HEK293 (cell line): ENCODE measurements at regions not wholly inside any gene's neighbourhood (a gene's known extent, or its start where the extent isn't known, plus 50 kb on each side); places are given as distances from the start of the nearest gene placed in this dataset.

Experiments
- CTCF ChIA-PET: fragments of 350-600 bp; formaldehyde crosslinking; extraction: SDS; loops from one replicate; lab custom pipeline; 2021; ENCODE audit warnings: antibody characterized with exemption; lab: Yijun Ruan, JAX
- POLR2A ChIA-PET: fragments of 300-600 bp; formaldehyde crosslinking; extraction: SDS; loops from one replicate; lab custom pipeline; 2020; ENCODE audit warnings: antibody characterized with exemption, inconsistent platforms; lab: Yijun Ruan, JAX
- H3K27ac ChIP-seq: fragments of 200-500 bp; sonication (Bioruptor generic); 2 replicates; pipeline ENCODE4 v1.5.1; 2014; ENCODE audit warnings: low read depth, low read length, control low read depth, inconsistent platforms; ENCODE audit errors: extremely low read depth
- H3K36me3 ChIP-seq, 2 experiments: fragments of 200-500 bp in 1 of 2; sonication (Bioruptor generic) in 1 of 2; 1 replicate in 1 of 2; 2 replicates in 1 of 2; pipeline ENCODE4 v1.5.1; 2014 to 2017; ENCODE audit warnings: inconsistent platforms in 2 of 2, low read length in 2 of 2; ENCODE audit not compliant: control insufficient read depth in 2 of 2, insufficient read depth in 1 of 2
- H3K4me1 ChIP-seq: fragments of 200-500 bp; sonication (Bioruptor generic); 2 replicates; pipeline ENCODE4 v1.5.1; 2014; ENCODE audit warnings: mild to moderate bottlenecking, low read length, inconsistent platforms; ENCODE audit not compliant: control insufficient read depth, insufficient read depth
- H3K4me3 ChIP-seq: 2 replicates; pipeline ENCODE4 v1.5.1; 2011; ENCODE audit warnings: low read depth, mild to moderate bottlenecking, control low read depth, low read length, moderate library complexity
- H3K9me3 ChIP-seq: fragments of 200-500 bp; sonication (Bioruptor generic); 2 replicates; pipeline ENCODE4 v1.5.1; 2014; ENCODE audit warnings: low read depth, low read length, inconsistent platforms; ENCODE audit not compliant: control insufficient read depth, insufficient read depth
- AEBP2 ChIP-seq: fragments of 450-650 bp; formaldehyde crosslinking; IDR thresholded peaks from 2 replicates; pipeline ENCODE4 v1.5.1; 2016; ENCODE audit warnings: missing biosample characterization, missing genetic modification characterization, borderline replicate concordance
- PRDM1 ChIP-seq: fragments of 450-650 bp; formaldehyde crosslinking; IDR thresholded peaks from 2 replicates; pipeline ENCODE4; 2016; ENCODE audit warnings: missing biosample characterization, missing genetic modification characterization
- PRDM4 ChIP-seq: fragments of 450-650 bp; formaldehyde crosslinking; IDR thresholded peaks from 2 replicates; pipeline ENCODE4 v1.5.1; 2017; ENCODE audit warnings: missing biosample characterization, missing genetic modification characterization
- PRDM6 ChIP-seq: fragments of 450-650 bp; formaldehyde crosslinking; IDR thresholded peaks from 2 replicates; pipeline ENCODE4 v1.5.1; 2017; ENCODE audit warnings: missing biosample characterization, missing genetic modification characterization
- TCF7L2 ChIP-seq: IDR thresholded peaks from 2 replicates; pipeline ENCODE4 v1.6.1; 2011; ENCODE audit warnings: low read depth, mild to moderate bottlenecking, inconsistent platforms, low read length, moderate library complexity, borderline replicate concordance
- ZFP69B ChIP-seq: fragments of 450-650 bp; formaldehyde crosslinking; IDR thresholded peaks from 2 replicates; pipeline ENCODE4 v1.5.1; 2016; ENCODE audit warnings: missing biosample characterization, missing genetic modification characterization
- ZNF140 ChIP-seq: fragments of 450-650 bp; formaldehyde crosslinking; IDR thresholded peaks from 2 replicates; pipeline ENCODE4 v1.5.1; 2016; ENCODE audit warnings: missing biosample characterization, missing genetic modification characterization
- ZNF18 ChIP-seq: fragments of 450-650 bp; formaldehyde crosslinking; IDR thresholded peaks from 2 replicates; pipeline ENCODE4 v1.5.1; 2016; ENCODE audit warnings: missing biosample characterization, missing genetic modification characterization
- ZNF23 ChIP-seq: fragments of 450-650 bp; formaldehyde crosslinking; IDR thresholded peaks from 2 replicates; pipeline ENCODE4 v1.5.1; 2016; ENCODE audit warnings: missing biosample characterization, missing genetic modification characterization, borderline replicate concordance
- ZNF266 ChIP-seq: fragments of 450-650 bp; formaldehyde crosslinking; IDR thresholded peaks from 2 replicates; pipeline ENCODE4 v1.5.1; 2016; ENCODE audit warnings: missing biosample characterization, missing genetic modification characterization, low read depth
- ZNF37A ChIP-seq: fragments of 450-650 bp; IDR thresholded peaks from 2 replicates; pipeline ENCODE4 v1.5.1; 2018; ENCODE audit warnings: missing biosample characterization, missing genetic modification characterization
- ZNF513 ChIP-seq: fragments of 450-650 bp; IDR thresholded peaks from 2 replicates; pipeline ENCODE4 v1.5.1; 2018; ENCODE audit warnings: missing biosample characterization, missing genetic modification characterization
- ZNF529 ChIP-seq: fragments of 450-650 bp; formaldehyde crosslinking; IDR thresholded peaks from 2 replicates; pipeline ENCODE4 v1.5.1; 2017; ENCODE audit warnings: missing genetic modification characterization, missing biosample characterization; ENCODE audit not compliant: insufficient replicate concordance
- ZNF692 ChIP-seq: fragments of 450-650 bp; formaldehyde crosslinking; IDR thresholded peaks from 2 replicates; pipeline ENCODE4 v1.5.1; 2016; ENCODE audit warnings: missing biosample characterization, missing genetic modification characterization
- ZNF704 ChIP-seq: fragments of 450-650 bp; formaldehyde crosslinking; IDR thresholded peaks from 2 replicates; pipeline ENCODE4 v1.5.1; 2016; ENCODE audit warnings: missing biosample characterization, missing genetic modification characterization
- ZSCAN18 ChIP-seq: fragments of 450-650 bp; formaldehyde crosslinking; IDR thresholded peaks from 2 replicates; pipeline ENCODE4 v1.5.1; 2016; ENCODE audit warnings: missing biosample characterization, missing genetic modification characterization

- H3K9me3 ChIP-seq, result no peaks in the 10 kb centered on the region
Observed at GRCh38 chr21:22201126-22201525, 1202.9 kb downstream of the NCAM2 start.

GRCh38 chr21:22201669-22202068, 1203.5 kb downstream of the NCAM2 start:
- no peak overlapping the region for H3K4me3 ChIP-seq
- no peaks in the 10 kb centered on the region for H3K4me1 ChIP-seq
- H3K9me3 ChIP-seq, result no peaks in the 10 kb centered on the region
- POLR2A ChIA-PET, result no interaction called here
- CTCF ChIA-PET, result no interaction called here
- TF ChIP-seq ZNF18 (tag by site-specific recombination), result no peak
- TF ChIP-seq ZSCAN18 (tag by site-specific recombination), result no peak
- TF ChIP-seq ZNF704, result no peak
- no peak for TF ChIP-seq ZNF529 (tag by site-specific recombination)
- no peak for TF ChIP-seq ZNF692 (tag by site-specific recombination)
- H3K27ac ChIP-seq, result no peak overlapping the region
- no peaks in the 10 kb centered on the region for H3K36me3 ChIP-seq

More at GRCh38 chr21:22201126-22201525, 1202.9 kb downstream of the NCAM2 start:
- Histone ChIP-seq H3K4me1 (no peaks in the 10 kb centered on the region), H3K27ac (no peak overlapping the region), H3K36me3 (no peaks in the 10 kb centered on the region), H3K4me3 (no peak overlapping the region)
- TF ChIP-seq ZNF266 (tag by site-specific recombination) (no peak), TCF7L2 (no peak), PRDM1 (tag by site-specific recombination) (no peak), PRDM6 (tag by site-specific recombination) (no peak), AEBP2 (tag by site-specific recombination) (no peak), PRDM4 (tag by site-specific recombination) (no peak), ZFP69B (no peak), ZNF23 (tag by site-specific recombination) (no peak), ZNF513 (tag by site-specific recombination) (no peak), ZNF140 (tag by site-specific recombination) (no peak), ZNF37A (no peak)
- ChIA-PET POLR2A (no interaction called here), CTCF (no interaction called here)
